Upper lobe of right lung (tissue), 1 donor: ENCODE measurements at regions not wholly inside any gene's neighbourhood (a gene's known extent, or its start where the extent isn't known, plus 50 kb on each side); places are given as distances from the start of the nearest gene placed in this dataset.
"Not testable (repeated sequence)": the region's sequence is repeated elsewhere in the genome, so short reads cannot be mapped to it uniquely, and the experiment has no call there.

ENCODE experiments used
- ATAC-seq: fragments of 200-7000 bp; cut with Tn5 transposase; one replicate; pipeline ENCODE4 v1.9.1; 2020; ENCODE audit warnings: mild to moderate bottlenecking, moderate library complexity
- DNase-seq: peaks from one replicate; pipeline ENCODE4 v3.0.0-alpha.2; 2020
- H3K27ac ChIP-seq: fragments of 200-600 bp; one replicate; pipeline ENCODE4 v1.8.0; 2022
- H3K27me3 ChIP-seq: fragments of 200-600 bp; one replicate; pipeline ENCODE4 v1.8.0; 2022; ENCODE audit warnings: mild to moderate bottlenecking
- H3K36me3 ChIP-seq: fragments of 200-600 bp; one replicate; pipeline ENCODE4 v1.8.0; 2022
- H3K4me1 ChIP-seq: fragments of 200-600 bp; one replicate; pipeline ENCODE4 v1.8.0; 2022
- H3K4me3 ChIP-seq: fragments of 200-600 bp; one replicate; pipeline ENCODE4 v1.8.0; 2022; ENCODE audit warnings: mild to moderate bottlenecking
- H3K9me3 ChIP-seq: fragments of 200-600 bp; one replicate; pipeline ENCODE4 v1.8.0; 2022
- intact Hi-C: fragments of 100-400 bp; cut with DNase I; formaldehyde crosslinking; loops from one replicate; pipeline ENCODE4 v1.11.0; 2022
- TF ChIP-seq, protein P1 (sequence below): fragments of 200-600 bp; IDR thresholded peaks from one replicate; pipeline ENCODE4 v1.8.0; 2022; ENCODE audit warnings: antibody characterized with exemption
- donor health status: DM: no; HTN: yes; CAD: no; lungs with severe emphysema.

DNA sequence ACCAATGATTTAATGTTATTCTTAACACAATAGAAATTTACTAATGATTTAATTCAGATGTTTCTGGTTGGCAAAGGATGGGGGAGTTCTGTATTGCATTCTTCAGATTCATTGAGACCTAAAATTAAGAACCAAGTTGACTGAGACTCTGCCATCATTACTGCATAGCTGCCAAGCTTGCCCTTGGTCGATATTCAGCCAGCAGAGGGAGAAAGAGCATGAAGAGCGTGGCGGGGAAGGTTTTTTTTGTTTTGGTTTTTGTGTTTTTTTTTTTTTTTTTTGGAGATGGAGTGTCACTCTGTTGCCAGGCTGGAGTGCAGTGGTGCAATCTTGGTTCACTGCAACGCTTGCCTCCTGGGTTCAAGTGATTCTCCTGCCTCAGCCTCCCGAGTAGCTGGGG is 659.4 kb upstream of the EEF2KMT start:
- Histone ChIP-seq H3K4me3 (no peak overlapping the region), H3K36me3 (no peaks in the 10 kb centered on the region), H3K27me3 (no peaks in the 10 kb centered on the region), H3K27ac (no peak overlapping the region), H3K4me1 (no peaks in the 10 kb centered on the region), H3K9me3 (no peaks in the 10 kb centered on the region)
- ATAC-seq = no peak
- DNase-seq = no peak
- TF ChIP-seq, protein P1, sequence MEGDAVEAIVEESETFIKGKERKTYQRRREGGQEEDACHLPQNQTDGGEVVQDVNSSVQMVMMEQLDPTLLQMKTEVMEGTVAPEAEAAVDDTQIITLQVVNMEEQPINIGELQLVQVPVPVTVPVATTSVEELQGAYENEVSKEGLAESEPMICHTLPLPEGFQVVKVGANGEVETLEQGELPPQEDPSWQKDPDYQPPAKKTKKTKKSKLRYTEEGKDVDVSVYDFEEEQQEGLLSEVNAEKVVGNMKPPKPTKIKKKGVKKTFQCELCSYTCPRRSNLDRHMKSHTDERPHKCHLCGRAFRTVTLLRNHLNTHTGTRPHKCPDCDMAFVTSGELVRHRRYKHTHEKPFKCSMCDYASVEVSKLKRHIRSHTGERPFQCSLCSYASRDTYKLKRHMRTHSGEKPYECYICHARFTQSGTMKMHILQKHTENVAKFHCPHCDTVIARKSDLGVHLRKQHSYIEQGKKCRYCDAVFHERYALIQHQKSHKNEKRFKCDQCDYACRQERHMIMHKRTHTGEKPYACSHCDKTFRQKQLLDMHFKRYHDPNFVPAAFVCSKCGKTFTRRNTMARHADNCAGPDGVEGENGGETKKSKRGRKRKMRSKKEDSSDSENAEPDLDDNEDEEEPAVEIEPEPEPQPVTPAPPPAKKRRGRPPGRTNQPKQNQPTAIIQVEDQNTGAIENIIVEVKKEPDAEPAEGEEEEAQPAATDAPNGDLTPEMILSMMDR = no peak
- intact Hi-C loops = no loop called here

- Histone ChIP-seq H3K9me3 (no peaks in the 10 kb centered on the region), H3K4me3 (no peak overlapping the region), H3K36me3 (no peaks in the 10 kb centered on the region), H3K27me3 (no peaks in the 10 kb centered on the region), H3K4me1 (no peaks in the 10 kb centered on the region), H3K27ac (no peak overlapping the region)
- TF ChIP-seq, protein P1 = no peak
- no peak for ATAC-seq
- intact Hi-C loops = no loop called here
- DNase-seq = no peak
These were observed 655.8 kb upstream of the EEF2KMT start for GRCh38 chr16:5753381-5753780.

- Histone ChIP-seq H3K27me3 (no peaks in the 10 kb centered on the region), H3K4me1 (no peaks in the 10 kb centered on the region), H3K27ac (no peak overlapping the region), H3K36me3 (no peaks in the 10 kb centered on the region), H3K9me3 (no peaks in the 10 kb centered on the region), H3K4me3 (no peak overlapping the region)
- DNase-seq (no peak), ATAC-seq (no peak)
- intact Hi-C loops = no loop called here
- TF ChIP-seq, protein P1 = no peak
These were observed 653.6 kb upstream of the EEF2KMT start for GRCh38 chr16:5751216-5751615.

- H3K4me1 ChIP-seq, H3K27me3 ChIP-seq, H3K27ac ChIP-seq, ATAC-seq, H3K36me3 ChIP-seq, DNase-seq, H3K4me3 ChIP-seq, H3K9me3 ChIP-seq, intact Hi-C loops: not testable (repeated sequence)
These were observed 652.8 kb upstream of the EEF2KMT start for GRCh38 chr16:5750439-5750838.

- no peak for DNase-seq
- H3K9me3 ChIP-seq = no peaks in the 10 kb centered on the region
- intact Hi-C loops = no loop called here
- H3K4me1 ChIP-seq = no peaks in the 10 kb centered on the region
- ATAC-seq = no peak
- no peaks in the 10 kb centered on the region for H3K27me3 ChIP-seq
- no peak overlapping the region for H3K4me3 ChIP-seq
- TF ChIP-seq, protein P1 = no peak
- H3K36me3 ChIP-seq = no peaks in the 10 kb centered on the region
- H3K27ac ChIP-seq = no peak overlapping the region
These were observed 641.0 kb upstream of the EEF2KMT start for GRCh38 chr16:5738586-5738985.

GRCh38 chr16:5736209-5736930 is 638.8 kb upstream of the EEF2KMT start:
- H3K4me1 ChIP-seq = no peaks in the 10 kb centered on the region
- TF ChIP-seq, protein P1 = no peak
- no peaks in the 10 kb centered on the region for H3K27me3 ChIP-seq
- H3K4me3 ChIP-seq = no peak overlapping the region
- ATAC-seq = no peak
- no peak overlapping the region for H3K27ac ChIP-seq
- no peaks in the 10 kb centered on the region for H3K9me3 ChIP-seq
- H3K36me3 ChIP-seq = no peaks in the 10 kb centered on the region
- no peak for DNase-seq
- intact Hi-C loops = no loop called here
